GM18873 (cell line): ENCODE measurements at regions not wholly inside any gene's neighbourhood (a gene's known extent, or its start where the extent isn't known, plus 50 kb on each side); places are given as distances from the start of the nearest gene placed in this dataset.

Experiments used
- ATAC-seq: cut with Tn5 transposase; IDR thresholded peaks from one replicate; pipeline ENCODE4 v1.9.1; 2021; ENCODE audit warnings: mild to moderate bottlenecking, moderate library complexity, moderate number of reproducible peaks; ENCODE audit not compliant: unreplicated experiment, low FRiP score

DNA sequence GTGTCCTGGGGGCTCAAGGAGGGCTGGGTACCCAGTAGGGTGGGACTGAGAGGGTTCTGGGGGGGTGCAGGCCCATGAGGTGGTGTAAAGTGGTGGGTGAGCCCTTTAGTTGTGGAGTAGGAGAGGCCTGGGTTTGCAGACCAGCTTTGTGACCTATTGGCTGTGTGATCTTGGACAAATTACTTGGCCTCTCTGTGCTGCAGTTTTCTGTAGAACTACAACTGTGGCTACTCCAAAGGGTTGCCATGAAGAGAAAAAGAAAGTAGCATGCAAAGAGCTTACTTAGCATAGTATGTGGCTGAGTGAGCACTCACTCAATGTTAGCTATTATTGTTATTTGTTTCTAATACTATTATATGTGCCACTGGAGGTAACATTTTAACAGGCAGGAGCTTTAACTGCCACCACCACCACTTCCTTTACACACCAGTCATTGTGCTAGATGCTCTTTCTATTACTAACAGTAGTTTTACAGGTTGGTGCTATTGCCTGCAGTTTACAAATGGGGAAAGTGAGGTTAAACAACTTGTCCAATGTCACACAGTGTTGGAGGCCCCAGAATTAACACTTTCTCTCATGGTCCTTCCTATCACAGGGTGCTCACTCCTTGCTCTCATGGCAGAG is 286.8 kb downstream of the DHX35 start:
- ATAC-seq, result no peak

DNA sequence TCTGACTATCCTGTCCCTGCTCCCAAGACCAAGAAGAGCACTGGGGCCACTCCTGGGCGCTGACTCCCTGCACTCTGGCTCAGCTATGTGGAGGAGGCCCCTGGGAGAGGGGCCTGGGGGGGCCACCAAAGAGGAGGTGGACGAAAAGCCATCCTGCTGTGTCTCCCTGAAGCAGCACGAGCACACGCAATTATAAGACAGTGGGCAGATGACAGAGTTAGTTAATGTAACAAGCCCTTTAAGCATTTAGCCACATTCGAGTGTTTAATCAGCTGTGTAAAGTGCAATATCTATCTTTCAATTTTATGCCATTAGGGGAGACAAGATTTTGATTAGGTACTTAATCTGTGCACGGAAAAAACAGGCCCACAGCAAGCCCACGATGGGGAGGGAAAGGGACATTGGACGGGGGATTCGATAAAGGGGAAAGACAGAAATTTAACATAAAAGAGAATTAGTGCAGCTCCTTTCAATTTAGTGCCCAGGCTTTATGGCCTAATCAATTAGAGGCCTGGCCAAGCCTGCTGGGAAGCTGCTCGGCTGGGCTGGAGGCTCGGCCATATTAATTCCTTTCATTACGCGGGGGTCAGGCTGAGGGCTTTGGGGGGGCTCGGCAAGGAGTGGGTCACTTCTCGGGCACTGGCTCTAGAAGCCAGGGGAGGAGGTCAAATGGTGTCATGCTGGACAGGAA is 286.2 kb downstream of the DHX35 start:
- no peak for ATAC-seq

DNA sequence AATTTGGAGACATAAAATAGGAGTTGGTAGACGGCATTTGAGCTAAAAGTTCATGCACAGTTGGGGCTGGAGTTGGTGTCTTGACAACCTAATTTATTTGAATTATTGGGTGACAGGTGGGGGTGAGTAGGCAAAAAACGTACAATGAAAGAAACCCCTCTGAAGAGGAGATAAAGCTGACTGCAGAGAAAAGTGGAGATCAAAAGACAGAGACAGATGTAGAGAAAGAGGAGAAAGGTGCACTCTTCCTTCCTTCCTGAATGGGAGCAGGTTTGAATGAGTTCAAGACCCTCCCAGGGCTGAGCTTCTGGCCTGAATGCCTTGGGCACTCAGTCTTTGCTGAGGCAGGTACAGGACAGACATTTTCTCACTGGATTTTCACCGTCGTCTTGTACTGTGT is 284.3 kb downstream of the DHX35 start:
- ATAC-seq, result no peak

DNA sequence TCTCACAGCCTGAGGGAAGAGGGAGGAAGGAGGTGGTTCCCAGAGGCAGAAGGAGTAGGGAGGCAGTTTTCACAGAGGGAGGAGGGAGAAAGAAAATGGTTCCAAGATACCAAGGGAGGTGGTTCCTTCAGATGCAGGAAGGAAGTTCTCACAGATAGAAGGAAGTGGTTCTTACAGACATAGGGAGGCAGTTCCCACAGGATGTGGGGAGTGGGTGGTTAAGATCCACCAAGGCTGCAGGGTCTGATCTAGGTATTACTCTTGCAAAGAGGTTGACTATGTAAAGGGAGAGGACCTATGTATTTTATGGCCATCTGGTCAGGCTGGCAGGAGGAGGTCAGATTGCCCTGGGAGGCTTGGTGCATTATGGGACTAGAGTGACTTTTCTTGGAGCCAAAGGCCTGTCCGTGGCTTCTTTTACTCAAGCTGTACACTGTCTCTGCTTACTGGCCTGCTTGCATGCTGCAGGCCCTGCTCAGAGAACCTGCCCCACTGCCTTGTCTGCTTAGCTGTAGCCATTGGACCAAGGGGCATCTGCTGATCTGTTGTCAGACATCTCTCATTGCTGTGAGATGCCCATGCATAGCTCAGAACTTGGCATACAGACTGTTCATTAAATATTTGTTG is 283.7 kb downstream of the DHX35 start:
- no peak for ATAC-seq

DNA sequence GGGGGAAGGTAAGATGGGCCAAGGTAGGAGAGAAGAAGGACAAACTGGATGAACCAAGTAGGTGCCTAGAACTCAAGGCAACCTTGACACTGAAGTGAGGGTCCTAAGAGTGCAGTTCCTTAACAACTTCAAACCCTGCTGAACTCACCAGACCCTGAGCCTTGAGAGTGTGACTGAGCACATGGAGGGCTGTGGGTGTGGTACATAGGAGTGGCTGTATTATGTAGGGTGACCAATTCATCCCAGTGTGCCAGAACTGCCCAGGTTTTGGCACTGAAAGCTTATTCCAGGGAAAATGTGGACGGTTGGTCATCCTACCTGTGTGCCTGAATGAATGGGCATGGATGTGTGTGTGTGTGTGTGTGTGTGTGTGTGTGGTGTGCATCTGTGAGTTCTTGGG is 281.8 kb downstream of the DHX35 start:
- ATAC-seq, result no peak

DNA sequence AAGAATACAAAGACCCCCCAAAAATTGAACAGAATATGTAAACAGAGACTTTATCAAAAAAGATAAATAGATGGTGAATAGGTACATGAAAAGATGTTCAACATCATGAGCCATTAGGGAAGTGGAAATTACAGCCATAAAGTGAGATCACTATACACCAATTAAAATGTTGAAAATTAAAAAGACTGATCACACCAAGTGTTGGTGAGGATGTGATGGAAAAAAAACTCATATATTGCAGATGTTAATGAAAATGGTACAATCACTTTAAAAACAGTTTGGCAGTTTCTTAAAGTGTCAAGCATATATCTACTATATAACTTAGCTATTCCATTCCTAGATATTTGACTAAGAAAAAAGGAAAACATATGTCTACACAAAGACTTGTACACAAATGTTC is 280.5 kb downstream of the DHX35 start:
- no peak for ATAC-seq

DNA sequence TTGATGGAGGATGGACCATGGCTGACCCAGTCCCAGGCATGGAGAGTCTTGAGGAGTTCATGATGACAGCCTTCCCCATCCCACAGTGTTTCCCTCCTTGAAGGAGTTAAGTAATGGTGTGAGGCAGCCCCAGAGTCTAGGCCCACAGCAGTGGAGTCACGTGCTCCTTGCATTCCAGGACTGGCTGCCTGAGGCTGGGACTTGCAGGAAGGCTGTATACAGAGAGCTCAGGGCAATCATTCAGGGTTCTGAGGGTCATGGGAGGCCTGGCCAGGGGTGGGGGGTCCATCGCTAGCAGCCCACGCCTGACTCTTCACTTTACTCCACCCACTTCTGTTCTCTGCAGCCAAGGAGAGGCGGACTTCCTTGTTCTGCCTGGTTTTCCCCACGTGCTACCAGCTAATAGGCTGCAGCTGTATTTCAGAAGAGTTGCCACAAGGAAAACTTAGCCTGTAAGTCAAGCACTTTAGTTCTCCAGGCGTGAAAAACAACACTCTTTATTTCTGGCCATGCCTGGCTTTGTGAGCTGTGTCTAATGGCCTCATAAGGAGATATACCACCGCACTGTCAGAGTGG is 272.5 kb downstream of the DHX35 start:
- no peak for ATAC-seq

DNA sequence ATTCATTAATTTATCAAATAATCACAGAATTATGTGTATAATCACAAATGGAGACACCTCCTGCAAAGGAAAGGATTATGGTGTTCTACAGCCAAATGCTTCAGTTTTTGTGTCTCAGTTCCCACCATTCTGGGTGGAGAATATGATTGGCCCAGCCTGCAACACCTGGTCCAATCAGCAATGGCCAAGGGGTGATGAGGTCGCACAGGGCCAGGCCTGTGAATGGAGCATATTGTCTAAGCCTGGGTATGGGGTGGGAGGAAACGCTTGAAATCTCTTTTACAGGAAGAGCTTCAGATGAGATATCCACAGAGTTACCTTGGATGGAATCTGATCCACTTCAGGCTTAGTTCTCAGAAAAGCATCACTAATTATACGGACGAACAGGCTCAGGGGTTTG is 271.6 kb downstream of the DHX35 start:
- ATAC-seq, result no peak

DNA sequence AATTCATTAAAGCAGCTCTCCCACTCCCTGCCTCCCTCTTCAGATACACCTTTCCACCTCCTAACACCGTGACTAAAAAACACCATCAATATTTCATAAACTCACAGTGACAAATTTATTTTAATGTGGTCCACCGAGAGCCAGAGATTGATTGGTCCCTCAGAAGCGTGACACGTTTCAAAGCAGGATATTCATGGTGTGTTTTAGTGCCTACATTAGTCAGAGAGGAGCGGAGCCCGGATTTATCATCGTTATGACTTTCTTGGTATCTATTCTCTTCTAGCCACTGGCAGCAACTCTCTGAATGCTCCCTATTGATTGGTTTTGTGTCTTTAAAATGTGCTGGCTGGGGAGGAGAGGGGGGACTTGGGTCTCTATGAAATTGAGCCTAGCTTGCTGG is 265.3 kb downstream of the DHX35 start:
- no peak for ATAC-seq

DNA sequence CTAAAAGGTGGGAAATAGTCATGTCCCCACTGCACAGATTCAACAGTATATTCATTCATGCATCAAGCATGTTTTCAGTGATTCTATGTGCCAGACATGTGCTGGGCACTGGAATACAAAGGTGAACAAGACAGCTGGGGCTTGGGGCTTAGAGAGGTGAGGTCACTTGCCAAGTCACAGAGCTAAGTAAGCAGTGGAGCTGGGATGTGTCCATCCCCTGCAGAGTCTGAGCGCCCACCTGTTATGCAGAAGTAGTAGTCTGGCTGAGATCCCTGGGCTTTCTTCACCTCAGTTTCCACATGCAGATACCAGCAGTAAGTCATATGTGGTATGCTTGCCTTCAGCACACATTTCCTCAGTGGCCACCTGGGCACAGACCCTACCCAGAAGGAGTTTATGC is 263.8 kb downstream of the DHX35 start:
- no peak for ATAC-seq

DNA sequence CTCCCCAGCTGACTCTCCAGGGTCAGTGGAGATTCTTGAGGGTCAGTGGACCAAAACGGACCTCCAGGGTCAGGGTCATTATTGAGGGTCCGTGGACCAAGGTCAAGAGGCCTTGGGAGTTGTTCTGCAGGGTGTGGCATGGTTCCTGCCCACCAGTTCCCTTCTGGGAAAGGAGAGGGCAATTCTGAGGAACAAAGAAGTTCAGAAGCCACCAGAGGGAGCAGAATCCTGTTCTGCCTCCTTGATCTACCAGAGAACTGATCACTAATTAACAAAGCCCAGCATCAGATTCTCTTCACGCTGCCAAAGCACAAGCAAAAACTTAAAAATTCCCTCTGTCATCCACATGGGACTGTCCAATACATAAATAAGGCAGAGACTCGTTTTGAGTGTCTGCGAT is 263.4 kb downstream of the DHX35 start:
- no peak for ATAC-seq

DNA sequence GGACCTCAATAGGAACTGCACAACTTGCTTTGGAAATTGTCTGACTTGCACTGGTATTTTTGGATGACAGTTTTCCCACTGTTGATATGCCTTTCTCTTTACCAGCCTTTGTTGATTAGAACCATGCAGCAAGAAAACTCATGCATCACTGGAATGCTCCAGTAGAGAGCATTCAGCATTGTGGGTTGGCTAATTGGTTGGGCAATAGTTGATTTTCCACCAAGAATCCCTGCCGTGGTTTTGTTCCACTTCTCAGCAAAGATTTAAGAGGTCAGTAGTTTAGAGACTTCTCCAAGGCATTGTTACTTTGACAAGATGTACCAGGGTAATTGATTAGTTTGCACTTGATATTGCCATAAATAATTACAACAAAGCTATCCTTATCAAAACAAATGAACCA is 260.0 kb downstream of the DHX35 start:
- no peak for ATAC-seq

DNA sequence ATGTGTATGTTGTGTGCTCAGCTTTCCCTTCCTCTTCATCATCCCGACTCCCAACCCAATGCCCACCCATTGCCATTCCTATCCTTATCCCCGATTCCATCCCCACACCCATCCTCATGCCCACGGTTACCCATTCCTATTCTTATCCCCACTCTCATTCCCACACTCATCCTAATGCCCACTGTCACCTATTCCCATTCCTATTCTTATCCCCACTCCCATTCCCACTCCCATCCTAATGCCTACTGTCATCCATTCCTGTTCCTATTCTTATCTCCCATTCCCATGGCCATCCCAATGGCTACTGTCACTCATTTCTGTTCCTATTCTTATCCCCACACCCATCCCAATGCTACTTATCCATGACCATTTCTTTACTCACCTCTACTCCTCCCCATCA is 254.1 kb downstream of the DHX35 start:
- no peak for ATAC-seq

DNA sequence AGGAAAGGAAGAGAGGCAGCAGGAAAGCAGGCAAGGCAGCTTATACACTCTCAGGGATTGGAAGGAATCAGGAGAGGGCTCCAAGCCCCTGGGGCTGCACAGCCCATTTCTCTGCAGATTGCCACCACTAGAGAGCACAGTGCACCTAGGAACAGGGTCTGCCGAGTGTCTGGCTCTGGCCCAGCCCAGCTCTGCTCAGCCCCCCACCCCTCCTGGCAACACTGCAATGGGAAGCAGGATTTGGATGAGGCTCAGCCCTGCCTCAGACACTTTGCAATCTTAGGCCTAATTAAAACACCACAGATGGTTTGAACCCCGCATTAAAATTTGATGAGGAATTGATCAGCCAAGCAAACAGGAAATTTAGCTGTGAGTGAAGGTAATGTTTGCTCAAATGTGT is 252.7 kb downstream of the DHX35 start:
- no peak for ATAC-seq

DNA sequence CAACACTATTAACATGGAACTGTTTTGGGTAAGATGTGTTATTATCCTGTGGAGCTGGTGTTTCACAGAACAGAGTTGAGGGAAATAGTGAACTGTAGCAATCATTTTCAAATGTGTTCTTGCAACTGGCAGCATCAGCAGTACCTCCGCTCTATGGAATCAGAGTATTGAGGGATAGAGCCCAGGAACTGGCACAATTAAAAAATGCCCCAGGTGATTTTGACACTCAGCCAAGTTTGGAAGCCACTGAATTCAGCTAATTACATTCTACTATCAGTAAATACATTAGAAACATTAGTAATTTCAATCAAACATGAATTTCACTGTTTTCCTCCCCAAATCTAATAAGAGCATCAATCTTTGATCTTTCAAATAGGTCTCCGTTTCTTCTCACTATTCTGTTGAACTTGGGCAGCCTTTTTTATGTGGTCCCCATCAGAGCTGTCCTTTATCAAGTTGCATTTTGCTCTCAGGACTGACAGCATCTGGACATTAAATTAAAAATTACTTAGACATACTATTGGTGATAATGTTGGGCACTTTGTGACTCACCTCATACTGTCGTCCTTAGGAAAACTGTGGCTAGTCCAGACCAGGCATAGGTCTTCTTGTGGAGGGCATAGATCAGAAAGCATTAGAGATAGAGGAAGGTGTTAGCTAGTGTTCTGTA is 251.5 kb downstream of the DHX35 start:
- no peak for ATAC-seq

DNA sequence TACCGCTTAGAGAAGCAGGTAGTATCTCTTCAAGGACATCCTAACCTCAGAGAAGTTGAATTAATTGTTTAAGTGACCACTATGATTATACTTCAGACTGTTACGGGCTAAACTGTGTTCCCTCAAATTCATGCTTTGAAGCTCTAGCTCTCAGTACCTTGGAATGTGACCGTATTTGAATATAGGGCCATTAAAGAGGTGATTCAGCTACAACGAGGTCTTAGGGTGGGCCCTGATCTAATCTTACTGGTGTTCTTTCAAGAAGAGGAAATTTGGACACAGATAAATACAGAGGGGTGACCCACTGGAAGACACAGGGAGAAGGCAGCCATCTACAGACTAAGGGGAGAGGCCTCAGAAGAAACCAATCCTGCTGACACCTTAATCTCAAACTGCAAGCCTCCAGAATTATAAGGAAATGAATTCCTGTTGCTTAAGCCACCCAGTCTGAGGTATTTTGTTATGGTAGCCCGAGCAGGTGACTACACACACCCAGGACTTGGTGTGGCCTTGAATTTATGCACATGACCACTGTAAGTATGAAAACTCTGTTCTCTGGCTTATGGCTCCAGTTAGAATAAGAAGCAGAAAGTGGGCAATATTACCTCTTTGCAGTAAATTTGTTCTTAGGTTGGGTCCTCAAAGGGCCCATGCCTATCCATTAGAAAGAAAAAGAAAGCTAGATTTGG is 249.1 kb downstream of the DHX35 start:
- ATAC-seq, result no peak

DNA sequence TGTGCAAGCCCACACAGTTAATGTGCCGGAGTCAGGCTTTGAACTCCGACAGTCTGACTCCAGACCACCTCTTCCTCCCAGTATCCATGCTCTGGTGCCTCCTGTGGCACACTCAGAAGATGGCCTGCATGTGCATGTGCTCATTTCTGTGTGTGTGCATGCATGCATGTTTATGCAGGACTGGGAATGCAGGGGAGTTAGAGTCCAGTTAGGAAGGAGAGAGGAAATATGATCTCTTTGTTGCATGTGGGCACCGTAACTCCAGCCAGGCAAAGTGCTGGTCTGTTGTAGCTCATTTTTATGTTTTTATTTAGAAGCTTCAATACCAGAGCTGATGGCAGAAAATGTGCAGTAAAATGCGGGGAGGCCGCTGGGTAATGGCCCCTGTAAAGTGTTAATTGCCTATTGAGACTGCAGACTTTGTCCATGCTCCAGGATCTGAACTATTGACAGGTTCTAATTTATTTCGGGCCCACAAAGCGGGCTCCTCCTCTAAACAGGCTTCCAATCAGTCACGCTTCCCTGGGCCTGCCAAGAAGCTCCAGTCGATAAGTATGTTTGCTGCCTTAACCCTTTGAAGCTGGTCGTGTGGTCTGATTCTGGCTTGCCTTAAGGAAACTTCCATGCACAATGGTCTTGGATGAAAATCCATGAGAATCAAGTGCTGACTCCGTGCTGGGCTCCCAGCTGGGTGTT is 248.3 kb downstream of the DHX35 start:
- no peak for ATAC-seq

DNA sequence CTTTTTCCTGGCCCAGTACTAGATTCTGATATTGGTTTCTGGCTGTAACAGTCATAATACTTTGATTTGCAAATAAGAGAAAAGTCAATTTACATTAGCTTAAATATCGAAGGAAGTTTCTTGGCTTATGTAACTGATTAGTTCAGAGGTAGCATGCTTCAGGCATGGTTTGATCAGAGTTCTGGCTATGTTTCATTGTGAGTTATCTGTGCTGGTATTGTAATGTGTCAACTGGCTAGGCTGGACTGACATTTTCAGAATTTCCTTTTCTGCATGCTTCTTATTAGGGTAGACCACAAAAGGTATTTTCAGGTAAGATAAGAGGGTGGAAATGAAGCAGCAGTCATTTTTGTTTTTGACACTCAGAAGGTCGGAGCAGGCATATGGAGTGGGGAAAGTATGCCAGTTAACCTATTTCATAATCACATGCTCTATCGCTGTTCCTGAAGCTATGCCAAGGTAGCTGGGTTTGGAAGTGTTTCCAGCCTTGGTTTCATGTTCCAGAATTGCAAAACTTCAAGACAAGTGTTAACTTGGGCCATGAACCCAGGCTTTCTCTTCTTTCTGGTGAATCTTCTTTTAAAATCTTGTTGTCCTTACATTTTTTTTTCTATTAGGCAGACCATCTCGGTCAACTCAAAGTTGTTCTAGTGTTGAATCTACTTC is 244.9 kb downstream of the DHX35 start:
- no peak for ATAC-seq

DNA sequence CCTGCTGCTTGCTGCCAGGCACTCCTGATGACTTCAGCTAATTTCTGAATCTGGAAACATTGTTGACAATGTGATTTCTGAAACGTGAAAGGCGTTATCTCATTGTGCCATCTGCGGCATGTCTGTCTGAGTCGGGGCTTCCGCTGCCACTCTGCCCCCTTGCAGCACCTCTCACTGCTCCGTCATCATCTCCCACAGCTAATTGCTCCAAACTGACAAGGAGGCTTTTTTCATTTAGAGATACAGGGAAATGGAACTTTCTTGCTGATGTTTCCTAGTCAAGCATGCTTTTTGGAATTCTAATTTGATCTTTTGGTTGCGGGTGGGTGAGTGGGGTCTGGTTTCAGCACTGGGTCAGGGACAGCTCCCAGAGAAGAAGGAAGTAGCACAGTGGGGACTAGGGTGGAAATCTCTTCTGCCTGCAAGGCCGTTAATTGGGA is 233.5 kb downstream of the DHX35 start:
- ATAC-seq, result no peak
